ENCODE measurements at regions not wholly inside any gene's neighbourhood (a gene's known extent, or its start where the extent isn't known, plus 50 kb on each side); places are given as distances from the start of the nearest gene placed in this dataset.

- TF ChIP-seq CTCF (IDR thresholded peaks at IDR 0.05; ENCODE audit: low read depth, low read length, missing control alignments): no peak
- Histone ChIP-seq H3K4me3 (ENCODE audit: low read depth, low read length) (no peak overlapping the region), H3K27me3 (replicated peaks) (no peaks in the 10 kb centered on the region), H3K27ac (no peak overlapping the region), H3K36me3 (replicated peaks) (no peaks in the 10 kb centered on the region)
- in situ Hi-C loops (cut with HindIII; ENCODE audit: low pct_ligation_motif_present, low sequenced_read_pairs): no loop called here
- DNase-seq: no peak
Measured at GRCh38 chr5:153014194-153014593, 476.3 kb upstream of the GRIA1 start.

GRCh38 chr5:153018121-153018520, 472.3 kb upstream of the GRIA1 start:
- no peak for TF ChIP-seq CTCF (IDR thresholded peaks at IDR 0.05; ENCODE audit: low read depth, low read length, missing control alignments)
- in situ Hi-C loops (cut with HindIII; ENCODE audit: low pct_ligation_motif_present, low sequenced_read_pairs): no loop called here

GRCh38 chr5:153030755-153031725, 459.4 kb upstream of the GRIA1 start:
- in situ Hi-C loops (cut with HindIII; ENCODE audit: low pct_ligation_motif_present, low sequenced_read_pairs): no loop called here
- no peak for TF ChIP-seq CTCF (IDR thresholded peaks at IDR 0.05; ENCODE audit: low read depth, low read length, missing control alignments)

More at GRCh38 chr5:153018121-153018520, 472.3 kb upstream of the GRIA1 start:
- Histone ChIP-seq H3K4me3 (ENCODE audit: low read depth, low read length) (no peak overlapping the region), H3K27me3 (replicated peaks) (no peaks in the 10 kb centered on the region), H3K27ac (no peak overlapping the region), H3K36me3 (replicated peaks) (no peaks in the 10 kb centered on the region)
- no peak for DNase-seq

GRCh38 chr5:153039501-153039900, 451.0 kb upstream of the GRIA1 start:
- no peak overlapping the region for H3K27ac ChIP-seq
- H3K4me3 ChIP-seq (ENCODE audit: low read depth, low read length): no peak overlapping the region
- no peak for TF ChIP-seq CTCF (IDR thresholded peaks at IDR 0.05; ENCODE audit: low read depth, low read length, missing control alignments)
- in situ Hi-C loops (cut with HindIII; ENCODE audit: low pct_ligation_motif_present, low sequenced_read_pairs): no loop called here
- DNase-seq: no peak
- H3K36me3 ChIP-seq (replicated peaks): no peaks in the 10 kb centered on the region
- H3K27me3 ChIP-seq (replicated peaks): no peaks in the 10 kb centered on the region

More at GRCh38 chr5:153030755-153031725, 459.4 kb upstream of the GRIA1 start:
- no peak for DNase-seq
- no peak overlapping the region for H3K4me3 ChIP-seq (ENCODE audit: low read depth, low read length)
- no peaks in the 10 kb centered on the region for H3K27me3 ChIP-seq (replicated peaks)
- H3K36me3 ChIP-seq (replicated peaks): no peaks in the 10 kb centered on the region
- no peak overlapping the region for H3K27ac ChIP-seq

- in situ Hi-C loops (cut with HindIII; ENCODE audit: low pct_ligation_motif_present, low sequenced_read_pairs): no loop called here
- no peak overlapping the region for H3K4me3 ChIP-seq (ENCODE audit: low read depth, low read length)
- no peak for TF ChIP-seq CTCF (IDR thresholded peaks at IDR 0.05; ENCODE audit: low read depth, low read length, missing control alignments)
- no peak for DNase-seq
- no peaks in the 10 kb centered on the region for H3K27me3 ChIP-seq (replicated peaks)
- H3K36me3 ChIP-seq (replicated peaks): no peaks in the 10 kb centered on the region
- no peak overlapping the region for H3K27ac ChIP-seq
Measured at GRCh38 chr5:153043886-153044285, 446.6 kb upstream of the GRIA1 start.

All from brain microvascular endothelial cell (primary cell).